ENCODE measurements at regions not wholly inside any gene's neighbourhood (a gene's known extent, or its start where the extent isn't known, plus 50 kb on each side); places are given as distances from the start of the nearest gene placed in this dataset.

- TF ChIP-seq CTCF (conservative IDR thresholded peaks at IDR 0.05; ENCODE audit: low read depth, low read length), result no peak
- no peak for TF ChIP-seq EZH2 (IDR thresholded peaks at IDR 0.05; ENCODE audit: borderline replicate concordance, low read depth, low read length, poor library complexity, severe bottlenecking)
These were observed 555.6 kb upstream of the LARGE1 start for GRCh38 chr22:34475886-34476285.

Data from A673 (cell line).